ENCODE measurements at regions not wholly inside any gene's neighbourhood (a gene's known extent, or its start where the extent isn't known, plus 50 kb on each side); places are given as distances from the start of the nearest gene placed in this dataset.

DNA sequence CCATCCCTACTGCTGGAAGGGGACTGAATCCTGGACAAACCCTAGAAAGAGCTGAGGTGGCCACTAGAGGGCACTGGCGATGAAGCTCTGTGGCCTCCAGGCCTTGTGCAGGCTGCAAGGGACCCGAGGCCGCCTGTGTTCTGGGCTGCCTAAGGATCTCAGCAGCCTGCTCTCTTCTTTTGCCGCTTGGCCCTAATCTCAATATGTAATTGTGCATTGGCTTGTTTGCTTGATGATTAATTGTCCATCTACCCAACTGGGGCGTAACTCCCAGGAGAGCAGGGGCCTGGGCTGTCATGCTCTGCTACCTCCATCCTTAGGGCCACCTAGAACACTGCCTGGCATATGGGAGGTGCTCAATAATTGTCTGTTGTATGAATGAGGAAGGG, 73.8 kb downstream of the SYNE3 start:
- peak; percentile 56 to 60 for DNase-seq (ENCODE audit: low read depth in 1 of 2, low spot score in 1 of 2)

DNA sequence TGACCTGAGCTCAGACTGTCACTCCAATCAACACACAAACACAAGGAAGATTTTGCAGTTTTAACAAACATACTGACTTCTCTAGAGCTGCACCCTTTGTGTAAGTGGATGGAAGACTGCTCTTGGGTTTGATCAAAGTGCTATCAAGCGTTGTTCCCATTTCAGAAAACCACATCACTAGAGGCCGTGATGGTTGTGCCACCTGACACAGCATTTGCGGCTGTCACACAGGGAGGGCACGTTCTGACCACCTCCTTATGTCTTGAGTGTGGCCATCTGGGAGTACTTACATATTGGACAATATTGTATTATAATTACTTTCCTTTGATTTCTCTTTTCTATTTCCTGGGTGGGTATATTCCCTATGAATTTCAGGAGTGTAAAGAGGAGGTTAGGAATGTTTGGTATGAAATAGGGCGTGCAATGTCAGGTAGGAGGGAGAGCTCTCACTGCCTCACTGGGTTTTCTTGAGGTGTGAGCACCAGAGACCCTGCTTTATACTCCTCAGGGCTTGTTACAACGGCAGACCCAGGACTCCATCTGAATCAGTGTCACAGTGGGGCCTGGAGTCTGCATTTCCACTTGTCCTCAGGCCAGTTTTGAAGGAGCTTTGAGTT, 74.3 kb downstream of the SYNE3 start:
- no peak for DNase-seq (ENCODE audit: low read depth in 1 of 2, low spot score in 1 of 2)

GRCh38 chr14:95440951-95441350, 75.5 kb downstream of the SYNE3 start:
- no peak for DNase-seq (ENCODE audit: low read depth in 1 of 2, low spot score in 1 of 2)

GRCh38 chr14:95440496-95440895, 76.0 kb downstream of the SYNE3 start:
- no peak for DNase-seq (ENCODE audit: low read depth in 1 of 2, low spot score in 1 of 2)

GRCh38 chr14:95439881-95440280, 76.6 kb downstream of the SYNE3 start:
- no peak for DNase-seq (ENCODE audit: low read depth in 1 of 2, low spot score in 1 of 2)

DNA sequence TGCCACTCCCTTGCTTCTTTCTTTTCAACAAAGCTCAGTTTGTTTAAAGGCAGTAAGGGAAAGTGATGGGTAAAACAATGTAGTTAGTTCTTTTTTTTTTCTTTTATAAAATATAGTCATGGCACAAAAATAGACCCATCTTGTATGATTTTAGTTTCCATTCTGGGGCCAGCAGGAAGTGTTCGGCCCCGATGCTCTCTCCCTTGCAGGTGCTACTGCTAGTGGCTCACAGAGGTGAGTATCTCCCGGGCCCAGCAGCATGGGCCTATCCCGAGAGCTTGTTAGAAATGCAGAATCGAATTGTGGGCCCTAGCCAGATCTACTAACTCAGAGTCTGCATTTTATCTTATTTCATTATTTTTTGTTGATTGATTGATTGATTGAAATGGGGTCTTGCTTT, 78.7 kb downstream of the SYNE3 start:
- no peak for DNase-seq (ENCODE audit: low read depth in 1 of 2, low spot score in 1 of 2)

GRCh38 chr14:95436354-95436753, 80.1 kb downstream of the SYNE3 start:
- no peak for DNase-seq (ENCODE audit: low read depth in 1 of 2, low spot score in 1 of 2)

GRCh38 chr14:95434121-95434520, 82.3 kb downstream of the SYNE3 start:
- no peak for DNase-seq (ENCODE audit: low read depth in 1 of 2, low spot score in 1 of 2)

GRCh38 chr14:95433094-95433478, 83.4 kb downstream of the SYNE3 start:
- DNase-seq (ENCODE audit: low read depth in 1 of 2, low spot score in 1 of 2): no peak

DNA sequence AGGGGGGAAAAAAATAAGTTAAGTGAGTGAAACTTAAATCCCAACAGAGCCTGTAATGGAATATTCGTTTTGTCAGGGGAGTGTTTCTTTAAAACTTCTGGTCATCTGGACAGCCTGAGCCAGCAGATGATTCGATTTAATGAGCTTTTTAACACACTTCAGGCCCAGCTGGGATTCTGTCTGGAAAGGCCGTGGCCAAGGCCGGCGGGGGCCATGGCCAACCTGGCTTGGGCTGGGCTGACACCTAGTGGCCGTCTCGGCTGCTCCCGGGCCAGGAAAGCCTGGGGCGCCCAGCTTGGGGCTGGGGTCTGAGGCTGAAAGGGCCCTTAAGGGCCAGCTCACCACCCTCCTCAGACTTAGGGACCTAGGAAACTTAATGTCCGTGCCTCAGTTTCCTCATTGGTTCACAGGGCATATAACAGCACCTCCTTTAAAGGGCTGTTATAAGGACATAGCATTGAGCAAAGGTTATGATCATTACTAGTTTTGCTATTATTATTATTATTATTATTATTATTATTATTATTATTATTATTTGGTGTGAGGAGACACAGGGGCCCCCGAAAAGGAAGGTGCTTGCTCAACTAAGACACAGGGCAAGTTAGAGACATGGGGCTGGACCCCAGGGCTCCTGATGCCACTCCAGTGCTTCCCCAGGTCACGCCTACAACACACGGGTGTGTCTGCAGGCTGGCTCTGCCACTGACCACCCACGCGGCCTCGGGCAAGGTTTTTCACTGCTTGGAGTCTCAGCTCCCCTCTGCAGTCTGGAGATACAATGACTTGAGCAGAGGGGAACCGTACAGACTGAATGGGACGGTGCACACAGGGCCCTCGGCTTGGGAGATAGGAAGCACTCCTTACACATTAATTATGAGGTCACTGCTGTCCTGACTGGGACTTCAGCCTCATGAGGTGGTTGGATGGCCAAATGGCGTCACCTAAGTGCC, 84.0 kb downstream of the SYNE3 start:
- DNase-seq (ENCODE audit: low read depth in 1 of 2, low spot score in 1 of 2): no peak

DNA sequence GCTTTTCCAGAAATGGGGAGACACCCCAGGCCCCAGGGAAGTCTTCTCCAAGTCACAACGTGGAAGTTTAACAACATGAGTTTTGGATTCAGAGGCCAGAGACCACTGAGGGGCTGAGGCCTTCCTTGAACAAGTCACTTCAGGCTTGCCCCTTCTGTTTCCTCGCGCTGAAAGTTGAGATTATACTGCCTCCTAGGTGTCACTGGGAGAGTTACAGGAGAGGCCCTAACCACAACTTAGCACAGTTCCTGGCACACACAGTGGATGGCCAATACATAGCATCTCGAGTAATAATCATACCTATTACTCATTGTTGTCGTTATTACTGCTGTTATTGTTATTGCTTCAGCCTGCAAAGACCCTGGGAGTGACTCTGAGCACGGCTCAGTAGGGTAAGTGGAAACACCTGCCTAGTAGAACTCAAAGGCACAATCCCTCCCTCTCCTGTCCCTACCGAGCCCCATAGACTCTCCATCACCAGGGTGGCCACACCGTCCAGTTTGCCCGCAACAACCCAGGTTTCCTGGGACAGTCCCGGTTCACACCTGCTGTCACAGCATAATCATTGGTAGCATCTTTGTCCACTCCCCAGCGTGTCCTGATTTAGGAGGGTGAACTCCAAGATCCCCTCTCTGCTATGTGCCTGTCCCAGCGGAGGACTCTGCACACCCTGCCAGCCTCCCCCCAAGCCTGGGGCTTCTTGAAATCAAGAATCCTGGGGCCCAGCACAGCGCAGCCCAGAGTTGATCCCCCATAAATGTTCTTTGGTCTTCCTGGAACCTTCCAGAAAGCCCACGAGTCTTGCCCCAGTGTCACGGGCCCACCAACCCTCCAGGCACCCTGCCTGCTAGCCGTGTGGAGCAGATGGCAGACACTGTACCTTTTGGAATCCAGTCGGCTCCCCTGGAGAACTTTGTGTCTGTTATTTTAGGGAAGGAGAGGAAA, 85.0 kb downstream of the SYNE3 start:
- no peak for DNase-seq (ENCODE audit: low read depth in 1 of 2, low spot score in 1 of 2)

DNA sequence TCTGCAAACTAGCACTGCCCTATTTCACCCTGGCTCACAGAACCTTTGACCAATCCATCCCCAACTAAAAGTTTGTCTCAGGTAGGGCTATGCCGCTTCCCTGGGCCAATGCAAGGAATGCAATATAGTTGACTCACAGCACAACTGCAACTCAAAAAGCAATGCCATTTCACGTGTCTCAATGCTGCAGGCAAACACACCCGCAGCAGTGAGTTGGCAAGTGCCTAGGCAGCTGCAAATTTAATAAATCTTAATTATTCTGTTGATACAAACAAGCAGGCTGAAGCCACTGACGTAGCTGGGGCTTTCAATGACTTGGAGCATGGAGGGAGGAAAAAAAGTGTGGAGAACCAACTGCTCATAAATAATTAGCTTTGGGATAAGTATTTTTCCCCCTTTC, 87.9 kb downstream of the SYNE3 start:
- DNase-seq (ENCODE audit: low read depth in 1 of 2, low spot score in 1 of 2): no peak

DNA sequence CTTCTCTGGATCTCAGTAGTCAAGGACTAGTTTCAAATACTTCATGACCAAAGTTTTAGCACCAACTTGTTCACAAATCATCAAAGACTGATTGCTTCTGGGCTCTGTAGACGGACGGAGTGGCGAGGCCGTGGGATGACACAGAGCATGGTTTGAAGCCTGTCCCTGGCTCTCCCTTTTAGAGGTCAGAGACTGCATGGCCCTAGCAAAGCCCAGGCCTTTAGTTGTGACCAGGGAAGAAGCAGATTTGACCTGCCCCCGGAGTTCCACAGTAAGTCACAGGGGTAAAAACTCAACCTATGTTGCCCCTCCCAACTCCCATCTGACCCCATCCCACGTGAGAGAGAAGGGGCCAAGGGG, 90.4 kb downstream of the SYNE3 start:
- DNase-seq (ENCODE audit: low read depth in 1 of 2, low spot score in 1 of 2): no peak

GRCh38 chr14:95425369-95426115, 90.9 kb downstream of the SYNE3 start:
- no peak for DNase-seq (ENCODE audit: low read depth in 1 of 2, low spot score in 1 of 2)

DNA sequence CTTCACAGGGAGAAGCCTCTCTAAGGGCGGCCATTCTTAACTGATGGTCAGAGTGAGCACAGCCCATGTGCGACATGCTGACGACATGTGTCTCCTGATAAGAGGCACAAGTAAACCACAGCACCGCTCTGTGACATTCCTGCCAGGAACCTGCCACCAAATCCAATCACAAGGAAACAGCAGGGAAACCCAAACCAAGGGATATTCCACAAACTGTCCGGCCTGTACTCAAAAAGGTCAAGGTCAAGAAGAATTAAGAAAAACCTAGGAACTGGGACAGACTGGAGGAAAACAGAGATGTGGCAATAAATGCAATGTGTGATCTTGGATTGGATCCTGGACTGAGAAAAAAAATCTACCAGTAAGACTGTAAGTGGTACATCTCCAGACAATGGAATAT, 91.9 kb downstream of the SYNE3 start:
- no peak for DNase-seq (ENCODE audit: low read depth in 1 of 2, low spot score in 1 of 2)

GRCh38 chr14:95421741-95422140, 94.7 kb downstream of the SYNE3 start:
- no peak for DNase-seq (ENCODE audit: low read depth in 1 of 2, low spot score in 1 of 2)

DNA sequence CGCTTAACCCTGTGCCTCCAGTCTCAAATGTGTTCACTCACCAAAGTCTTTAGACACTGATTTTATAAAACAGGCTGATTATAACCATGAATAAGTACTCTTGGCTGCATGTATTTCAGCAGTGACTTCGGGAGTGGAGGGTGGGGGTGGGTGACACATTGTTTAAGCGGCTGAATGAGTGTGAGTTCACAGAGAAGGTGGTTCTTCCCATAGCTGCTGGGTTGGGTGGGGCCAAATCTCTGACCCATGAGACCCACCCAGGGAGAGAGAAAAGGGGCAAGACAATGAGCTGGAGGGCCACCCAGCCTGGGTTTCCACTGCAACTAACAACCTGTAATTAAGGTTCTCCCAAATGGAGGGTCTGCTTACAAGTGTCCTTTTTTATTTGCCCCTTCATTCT, 96.4 kb downstream of the SYNE3 start:
- no peak for DNase-seq (ENCODE audit: low read depth in 1 of 2, low spot score in 1 of 2)

DNA sequence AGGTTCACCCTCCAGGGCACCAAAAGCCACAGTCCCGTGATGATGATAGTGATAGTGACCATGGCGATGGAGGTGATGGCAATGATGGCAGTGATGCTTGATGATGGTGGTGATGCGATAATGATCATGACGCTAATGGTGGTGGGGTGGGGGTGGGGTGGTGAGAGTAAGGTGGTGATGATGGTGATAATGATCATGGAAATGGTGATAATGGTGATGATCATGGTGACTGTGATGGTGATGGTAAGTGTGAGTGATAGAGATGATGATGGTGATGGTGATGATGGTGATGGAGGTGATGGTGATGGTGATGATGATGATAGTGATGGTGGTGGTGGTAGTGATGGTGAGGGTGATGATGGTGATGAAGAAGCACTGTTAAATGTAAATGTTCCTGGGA, 96.9 kb downstream of the SYNE3 start:
- no peak for DNase-seq (ENCODE audit: low read depth in 1 of 2, low spot score in 1 of 2)

DNA sequence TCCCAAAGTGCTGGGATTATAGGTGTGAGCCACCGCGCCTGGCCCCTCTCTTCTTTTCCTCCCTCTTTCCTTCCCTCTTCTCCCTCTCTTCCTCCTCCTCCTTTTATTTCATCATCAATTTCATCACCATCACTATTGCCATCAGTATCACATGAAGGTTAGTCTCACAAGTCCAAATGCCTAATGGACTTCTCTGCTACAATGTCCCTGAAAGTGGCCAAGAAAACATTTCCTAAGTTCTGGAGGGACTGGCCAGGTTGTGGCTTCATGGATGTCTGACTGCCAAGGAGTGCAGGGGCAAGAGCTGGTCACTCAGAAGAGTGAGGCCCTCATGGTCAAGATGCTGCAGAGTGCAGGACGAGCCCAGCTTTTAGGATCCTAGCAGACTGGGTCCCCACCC, 97.6 kb downstream of the SYNE3 start:
- DNase-seq (ENCODE audit: low read depth in 1 of 2, low spot score in 1 of 2): no peak

- no peak for DNase-seq (ENCODE audit: low read depth in 1 of 2, low spot score in 1 of 2)
Observed at GRCh38 chr14:95417492-95417891, 97.8 kb upstream of the CLMN start.

DNA sequence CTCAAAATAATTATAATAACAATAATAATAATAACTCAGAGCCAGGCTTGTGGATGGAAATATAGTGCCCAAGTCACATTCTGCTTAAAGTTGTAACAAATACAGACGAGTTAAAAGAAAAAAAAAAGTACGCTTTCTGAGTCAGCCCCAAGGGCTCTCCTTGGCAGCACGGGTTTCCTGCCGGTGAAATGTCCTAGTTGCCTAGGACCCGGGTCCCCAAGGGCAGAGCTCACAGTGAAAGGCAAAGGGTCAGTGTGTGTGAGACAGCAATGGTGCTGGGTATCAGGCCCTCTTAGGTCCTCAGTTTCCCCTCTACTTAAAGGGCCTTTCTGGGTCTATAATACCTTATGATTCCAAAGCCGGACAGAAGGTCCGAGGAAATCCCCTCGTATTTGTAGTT, 96.3 kb upstream of the CLMN start:
- DNase-seq (ENCODE audit: low read depth in 1 of 2, low spot score in 1 of 2): no peak

Data from activated T-helper 1 cell treated with anti-CD3 and anti-CD28 coated beads, Interleukin-2, amount 50 U/mL, for 16 hours (primary cell).